ENCODE measurements at regions not wholly inside any gene's neighbourhood (a gene's known extent, or its start where the extent isn't known, plus 50 kb on each side); places are given as distances from the start of the nearest gene placed in this dataset.

DNA sequence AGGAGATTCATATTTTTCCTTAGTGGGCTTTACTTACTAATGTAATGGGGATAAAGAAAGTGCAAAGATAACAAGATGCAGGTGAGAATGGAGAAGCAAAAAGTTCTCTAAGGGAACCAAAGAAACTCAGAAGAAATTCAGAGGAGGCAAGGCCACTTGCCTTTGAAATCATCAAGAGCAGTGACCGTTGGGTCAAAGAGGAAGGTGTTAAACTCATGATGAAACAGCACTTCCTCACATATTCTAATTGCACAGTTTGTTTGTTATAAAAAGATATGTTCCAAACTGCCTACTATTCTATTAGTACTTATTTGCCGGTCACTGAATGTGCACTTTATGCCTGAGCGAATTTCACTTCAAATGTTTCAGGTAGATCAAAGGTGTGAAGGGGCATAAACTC lies 975.1 kb downstream of the BCL11A start:
- Histone ChIP-seq H3K4me1 (ENCODE audit: control insufficient read depth in 2 of 2, insufficient read depth in 2 of 2, low read length in 1 of 2) (no peaks in the 10 kb centered on the region), H3K4me3 (ENCODE audit: low read depth in 1 of 2, low read length in 2 of 2) (no peak overlapping the region), H3K36me3 (ENCODE audit: control insufficient read depth in 2 of 2, insufficient read depth in 2 of 2, low read length in 1 of 2) (no peaks in the 10 kb centered on the region), H3K27ac (ENCODE audit: low read depth in 2 of 2, low read length in 1 of 2) (no peak overlapping the region), H3K27me3 (ENCODE audit: control insufficient read depth in 1 of 2, insufficient read depth in 2 of 2, low read length in 2 of 2) (no peaks in the 10 kb centered on the region), H3K9me3 (ENCODE audit: control insufficient read depth in 2 of 2, insufficient read depth in 1 of 2, low read depth in 1 of 2, low read length in 1 of 2) (no peaks in the 10 kb centered on the region)
- WGBS, 2 donors, result 80 to 82% methylated on average over 3 of the region's 3 CpGs

DNA sequence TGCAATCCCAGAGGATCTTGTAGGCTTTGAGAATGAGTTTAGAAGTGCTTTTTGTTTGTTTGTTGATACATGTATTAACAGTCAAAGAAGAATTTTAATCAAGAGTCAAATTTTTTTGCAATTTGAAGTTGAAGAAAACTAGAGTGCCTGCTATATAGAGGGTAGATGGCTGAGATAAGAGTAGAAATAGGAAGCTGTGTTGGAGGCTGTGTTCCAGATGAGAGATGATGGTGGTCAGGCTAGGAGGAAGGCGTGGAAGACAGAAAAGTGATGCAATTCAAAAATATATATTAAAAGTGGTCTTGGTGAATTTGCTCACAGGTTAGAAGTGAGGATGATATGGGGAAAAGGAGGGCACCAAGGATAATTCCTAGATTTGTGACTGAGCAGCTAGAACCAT lies 978.3 kb downstream of the BCL11A start:
- 75 to 86% methylated on average over 1 of the region's 1 CpG for WGBS, 2 donors
- H3K27me3 ChIP-seq (ENCODE audit: control insufficient read depth in 1 of 2, insufficient read depth in 2 of 2, low read length in 2 of 2), result no peaks in the 10 kb centered on the region
- no peaks in the 10 kb centered on the region for H3K9me3 ChIP-seq (ENCODE audit: control insufficient read depth in 2 of 2, insufficient read depth in 1 of 2, low read depth in 1 of 2, low read length in 1 of 2)
- no peak overlapping the region for H3K27ac ChIP-seq (ENCODE audit: low read depth in 2 of 2, low read length in 1 of 2)
- H3K36me3 ChIP-seq (ENCODE audit: control insufficient read depth in 2 of 2, insufficient read depth in 2 of 2, low read length in 1 of 2), result no peaks in the 10 kb centered on the region
- H3K4me1 ChIP-seq (ENCODE audit: control insufficient read depth in 2 of 2, insufficient read depth in 2 of 2, low read length in 1 of 2), result no peaks in the 10 kb centered on the region
- H3K4me3 ChIP-seq (ENCODE audit: low read depth in 1 of 2, low read length in 2 of 2), result no peak overlapping the region

DNA sequence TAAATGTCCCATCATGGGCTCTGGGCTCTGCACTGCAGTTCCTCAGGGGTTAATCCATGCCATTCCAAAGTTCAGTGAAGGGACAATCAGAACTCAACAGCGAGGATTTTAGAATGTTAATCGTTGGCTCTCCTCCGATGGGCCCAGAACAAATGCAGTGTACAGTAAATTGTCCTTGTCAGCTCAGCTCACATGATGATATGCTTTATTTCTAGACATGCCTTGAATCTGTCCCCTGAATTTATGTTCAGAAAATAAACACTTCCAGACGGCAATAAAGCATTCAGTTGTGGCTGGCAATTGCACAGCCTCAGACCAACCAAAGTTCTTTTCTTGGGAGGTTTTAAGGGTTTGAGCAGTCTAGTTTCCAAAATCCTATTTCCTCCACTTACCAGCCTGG lies 981.2 kb downstream of the BCL11A start:
- Histone ChIP-seq H3K4me1 (ENCODE audit: control insufficient read depth in 2 of 2, insufficient read depth in 2 of 2, low read length in 1 of 2) (no peaks in the 10 kb centered on the region), H3K9me3 (ENCODE audit: control insufficient read depth in 2 of 2, insufficient read depth in 1 of 2, low read depth in 1 of 2, low read length in 1 of 2) (peaks cover 0 to 1% of the 10 kb centered on the region in 2 donors), H3K4me3 (ENCODE audit: low read depth in 1 of 2, low read length in 2 of 2) (no peak overlapping the region), H3K36me3 (ENCODE audit: control insufficient read depth in 2 of 2, insufficient read depth in 2 of 2, low read length in 1 of 2) (no peaks in the 10 kb centered on the region), H3K27me3 (ENCODE audit: control insufficient read depth in 1 of 2, insufficient read depth in 2 of 2, low read length in 2 of 2) (no peaks in the 10 kb centered on the region), H3K27ac (ENCODE audit: low read depth in 2 of 2, low read length in 1 of 2) (no peak overlapping the region)
- WGBS, 2 donors, result 64 to 73% methylated on average over 4 of the region's 4 CpGs

DNA sequence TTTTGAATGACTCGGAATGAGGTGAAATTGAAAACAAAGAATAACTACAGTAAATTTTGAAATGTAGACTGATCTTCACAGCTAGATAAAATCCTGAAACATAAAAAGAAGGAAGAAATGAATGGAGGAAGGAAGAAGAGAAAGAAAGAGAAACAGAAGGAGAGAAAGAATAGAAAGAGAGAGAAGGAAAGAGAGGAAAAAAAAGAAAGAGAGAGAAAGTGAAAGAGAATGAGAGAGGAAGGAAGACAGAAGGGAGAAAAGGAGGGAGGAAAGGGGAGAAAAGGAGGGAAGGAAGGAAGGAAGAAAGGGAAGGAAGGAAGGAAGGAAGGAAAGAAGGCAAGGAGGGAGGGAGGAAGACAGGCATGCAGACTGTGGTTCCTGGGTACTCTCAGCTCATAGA lies 982.6 kb downstream of the BCL11A start:
- Histone ChIP-seq H3K27ac (ENCODE audit: low read depth in 2 of 2, low read length in 1 of 2) (no peak overlapping the region), H3K4me1 (ENCODE audit: control insufficient read depth in 2 of 2, insufficient read depth in 2 of 2, low read length in 1 of 2) (no peaks in the 10 kb centered on the region), H3K4me3 (ENCODE audit: low read depth in 1 of 2, low read length in 2 of 2) (no peak overlapping the region), H3K27me3 (ENCODE audit: control insufficient read depth in 1 of 2, insufficient read depth in 2 of 2, low read length in 2 of 2) (no peaks in the 10 kb centered on the region), H3K9me3 (ENCODE audit: control insufficient read depth in 2 of 2, insufficient read depth in 1 of 2, low read depth in 1 of 2, low read length in 1 of 2) (peaks cover 0 to 2% of the 10 kb centered on the region in 2 donors), H3K36me3 (ENCODE audit: control insufficient read depth in 2 of 2, insufficient read depth in 2 of 2, low read length in 1 of 2) (no peaks in the 10 kb centered on the region)
- 96 to 97% methylated on average over 1 of the region's 1 CpG for WGBS, 2 donors

DNA sequence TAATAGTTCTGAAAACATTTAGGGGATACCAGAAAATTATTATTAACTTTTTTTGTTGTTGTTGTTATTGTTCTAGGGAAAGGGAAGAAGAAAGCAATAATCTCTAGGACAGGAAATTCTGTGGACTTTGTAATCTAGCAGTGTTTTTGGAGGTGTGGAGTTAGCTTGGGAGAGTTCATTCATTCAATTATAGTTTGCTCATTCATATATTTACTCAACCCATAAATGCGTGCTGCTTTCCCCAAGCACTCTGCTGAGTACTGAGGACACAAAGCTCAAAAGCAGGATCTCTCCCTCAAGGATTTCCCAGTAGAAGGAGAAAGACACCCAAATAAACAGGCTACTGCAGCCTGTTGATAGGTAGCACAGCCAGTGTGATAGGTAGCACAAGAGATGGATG lies 984.3 kb downstream of the BCL11A start:
- H3K9me3 ChIP-seq (ENCODE audit: control insufficient read depth in 2 of 2, insufficient read depth in 1 of 2, low read depth in 1 of 2, low read length in 1 of 2), result peaks cover 0 to 2% of the 10 kb centered on the region in 2 donors
- H3K4me3 ChIP-seq (ENCODE audit: low read depth in 1 of 2, low read length in 2 of 2), result no peak overlapping the region
- no peaks in the 10 kb centered on the region for H3K36me3 ChIP-seq (ENCODE audit: control insufficient read depth in 2 of 2, insufficient read depth in 2 of 2, low read length in 1 of 2)
- no peaks in the 10 kb centered on the region for H3K4me1 ChIP-seq (ENCODE audit: control insufficient read depth in 2 of 2, insufficient read depth in 2 of 2, low read length in 1 of 2)
- no peaks in the 10 kb centered on the region for H3K27me3 ChIP-seq (ENCODE audit: control insufficient read depth in 1 of 2, insufficient read depth in 2 of 2, low read length in 2 of 2)
- no peak overlapping the region for H3K27ac ChIP-seq (ENCODE audit: low read depth in 2 of 2, low read length in 1 of 2)
- WGBS, 2 donors, result 31 to 95% methylated on average over 1 of the region's 1 CpG

DNA sequence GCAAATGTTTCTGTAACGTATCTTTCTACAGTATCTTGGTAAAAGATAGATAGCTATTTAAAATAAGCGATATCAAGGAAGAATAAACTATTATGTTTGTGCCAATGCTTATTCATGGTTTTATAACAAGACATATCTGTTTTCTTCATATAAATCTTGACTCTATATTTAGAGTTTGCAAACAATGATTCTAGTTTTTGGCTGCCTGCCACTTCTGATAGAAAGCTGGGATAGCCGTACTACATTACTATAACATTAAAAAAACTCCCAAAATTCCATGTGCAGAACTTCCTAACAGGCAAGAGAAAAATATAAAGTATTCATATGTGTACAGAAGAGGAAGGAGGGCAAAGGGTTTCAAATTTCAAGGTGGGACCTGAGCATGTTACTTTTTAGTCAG lies 985.0 kb downstream of the BCL11A start:
- H3K4me1 ChIP-seq (ENCODE audit: control insufficient read depth in 2 of 2, insufficient read depth in 2 of 2, low read length in 1 of 2), result no peaks in the 10 kb centered on the region
- no peak overlapping the region for H3K4me3 ChIP-seq (ENCODE audit: low read depth in 1 of 2, low read length in 2 of 2)
- no peaks in the 10 kb centered on the region for H3K27me3 ChIP-seq (ENCODE audit: control insufficient read depth in 1 of 2, insufficient read depth in 2 of 2, low read length in 2 of 2)
- no peaks in the 10 kb centered on the region for H3K36me3 ChIP-seq (ENCODE audit: control insufficient read depth in 2 of 2, insufficient read depth in 2 of 2, low read length in 1 of 2)
- H3K27ac ChIP-seq (ENCODE audit: low read depth in 2 of 2, low read length in 1 of 2), result no peak overlapping the region
- 48 to 60% methylated on average over 3 of the region's 3 CpGs for WGBS, 2 donors
- peaks cover 0 to 2% of the 10 kb centered on the region in 2 donors for H3K9me3 ChIP-seq (ENCODE audit: control insufficient read depth in 2 of 2, insufficient read depth in 1 of 2, low read depth in 1 of 2, low read length in 1 of 2)

DNA sequence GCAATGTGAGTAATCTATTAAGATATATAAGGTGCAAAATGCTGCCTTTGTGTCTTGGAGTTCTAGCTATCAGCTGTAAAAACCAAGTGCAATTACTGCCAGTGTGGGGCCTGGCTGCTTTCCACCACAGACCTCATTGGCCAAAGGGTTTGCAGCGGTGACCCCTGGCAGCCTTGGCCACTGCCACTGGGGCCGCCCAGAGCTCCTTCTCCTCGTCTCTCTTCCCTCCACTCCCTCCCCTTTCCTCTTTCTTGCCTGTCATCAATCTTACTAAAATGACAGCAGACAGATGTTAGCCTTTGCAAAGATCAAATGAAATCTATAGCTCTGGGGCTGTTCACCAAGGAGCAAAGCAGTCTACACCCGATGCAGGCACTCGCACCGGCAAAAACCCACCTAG lies 986.3 kb downstream of the BCL11A start:
- no peaks in the 10 kb centered on the region for H3K36me3 ChIP-seq (ENCODE audit: control insufficient read depth in 2 of 2, insufficient read depth in 2 of 2, low read length in 1 of 2)
- no peak overlapping the region for H3K4me3 ChIP-seq (ENCODE audit: low read depth in 1 of 2, low read length in 2 of 2)
- WGBS, 2 donors, result 51 to 62% methylated on average over 6 of the region's 6 CpGs
- no peaks in the 10 kb centered on the region for H3K4me1 ChIP-seq (ENCODE audit: control insufficient read depth in 2 of 2, insufficient read depth in 2 of 2, low read length in 1 of 2)
- H3K9me3 ChIP-seq (ENCODE audit: control insufficient read depth in 2 of 2, insufficient read depth in 1 of 2, low read depth in 1 of 2, low read length in 1 of 2), result peaks cover 0 to 2% of the 10 kb centered on the region in 2 donors
- H3K27me3 ChIP-seq (ENCODE audit: control insufficient read depth in 1 of 2, insufficient read depth in 2 of 2, low read length in 2 of 2), result no peaks in the 10 kb centered on the region
- H3K27ac ChIP-seq (ENCODE audit: low read depth in 2 of 2, low read length in 1 of 2), result no peak overlapping the region

DNA sequence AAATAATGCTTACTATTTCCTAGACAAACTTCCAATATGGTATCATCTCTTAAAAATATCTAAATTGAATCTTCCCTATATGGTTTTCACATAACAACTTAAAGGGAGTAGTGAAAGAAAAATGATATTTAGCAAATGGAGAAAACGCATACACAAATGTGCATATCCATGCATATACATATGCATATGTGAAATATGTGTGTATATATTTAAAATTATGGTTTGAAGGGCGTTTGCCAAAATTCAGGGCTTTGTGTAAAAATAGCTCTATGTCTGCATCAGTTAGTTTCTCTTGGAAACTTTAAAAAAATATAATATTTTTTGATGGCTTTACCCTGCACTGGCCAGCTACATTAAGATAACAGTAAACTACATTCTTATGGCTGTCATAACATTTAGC lies 986.7 kb downstream of the BCL11A start:
- Histone ChIP-seq H3K4me3 (ENCODE audit: low read depth in 1 of 2, low read length in 2 of 2) (no peak overlapping the region), H3K36me3 (ENCODE audit: control insufficient read depth in 2 of 2, insufficient read depth in 2 of 2, low read length in 1 of 2) (no peaks in the 10 kb centered on the region), H3K9me3 (ENCODE audit: control insufficient read depth in 2 of 2, insufficient read depth in 1 of 2, low read depth in 1 of 2, low read length in 1 of 2) (peaks cover 0 to 2% of the 10 kb centered on the region in 2 donors), H3K27me3 (ENCODE audit: control insufficient read depth in 1 of 2, insufficient read depth in 2 of 2, low read length in 2 of 2) (no peaks in the 10 kb centered on the region), H3K27ac (ENCODE audit: low read depth in 2 of 2, low read length in 1 of 2) (no peak overlapping the region), H3K4me1 (ENCODE audit: control insufficient read depth in 2 of 2, insufficient read depth in 2 of 2, low read length in 1 of 2) (no peaks in the 10 kb centered on the region)
- WGBS, 2 donors, result 63 to 68% methylated on average over 2 of the region's 2 CpGs

DNA sequence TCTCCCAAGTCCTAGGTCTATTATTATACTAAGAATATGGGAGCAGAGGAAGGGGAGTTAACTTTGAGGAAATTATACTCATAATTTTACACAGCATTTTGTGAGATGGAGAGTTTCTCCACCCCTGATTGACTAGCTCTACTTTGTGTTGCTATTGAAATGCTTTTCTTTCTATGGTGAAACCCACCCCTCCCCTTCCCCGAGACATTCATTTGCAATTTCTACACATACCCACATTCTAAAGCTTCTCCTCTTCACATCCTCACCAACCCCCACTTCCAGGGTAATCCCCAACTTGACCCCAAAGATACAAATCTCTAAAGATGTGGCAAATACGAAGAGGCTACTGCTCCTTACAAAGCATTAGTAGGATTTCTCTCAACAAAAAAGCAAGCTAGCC lies 992.2 kb downstream of the BCL11A start:
- Histone ChIP-seq H3K27me3 (ENCODE audit: control insufficient read depth in 1 of 2, insufficient read depth in 2 of 2, low read length in 2 of 2) (no peaks in the 10 kb centered on the region), H3K4me3 (ENCODE audit: low read depth in 1 of 2, low read length in 2 of 2) (no peak overlapping the region), H3K36me3 (ENCODE audit: control insufficient read depth in 2 of 2, insufficient read depth in 2 of 2, low read length in 1 of 2) (no peaks in the 10 kb centered on the region), H3K9me3 (ENCODE audit: control insufficient read depth in 2 of 2, insufficient read depth in 1 of 2, low read depth in 1 of 2, low read length in 1 of 2) (no peaks in the 10 kb centered on the region), H3K27ac (ENCODE audit: low read depth in 2 of 2, low read length in 1 of 2) (no peak overlapping the region), H3K4me1 (ENCODE audit: control insufficient read depth in 2 of 2, insufficient read depth in 2 of 2, low read length in 1 of 2) (no peaks in the 10 kb centered on the region)
- 72 to 73% methylated on average over 2 of the region's 2 CpGs for WGBS, 2 donors

DNA sequence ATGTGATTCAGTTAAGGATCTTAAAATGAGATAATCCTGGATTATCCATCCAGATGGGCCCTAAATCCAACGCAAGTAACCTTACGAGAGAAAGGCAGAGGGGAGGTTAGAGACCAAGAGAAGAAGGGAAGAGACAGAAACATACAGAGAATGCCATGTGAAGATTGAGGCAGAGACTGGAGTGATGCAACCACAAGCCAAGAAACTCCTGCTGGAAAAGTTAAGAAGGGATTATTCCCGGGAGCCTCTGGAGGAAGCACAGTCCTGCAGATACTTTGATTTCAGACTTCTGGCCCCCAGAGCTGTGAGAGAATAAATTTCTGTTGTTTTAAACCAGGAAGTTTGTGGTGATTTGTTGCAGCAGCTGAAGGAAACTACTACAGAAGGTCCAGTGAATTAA lies 992.7 kb downstream of the BCL11A start:
- Histone ChIP-seq H3K4me1 (ENCODE audit: control insufficient read depth in 2 of 2, insufficient read depth in 2 of 2, low read length in 1 of 2) (no peaks in the 10 kb centered on the region), H3K9me3 (ENCODE audit: control insufficient read depth in 2 of 2, insufficient read depth in 1 of 2, low read depth in 1 of 2, low read length in 1 of 2) (no peaks in the 10 kb centered on the region), H3K27ac (ENCODE audit: low read depth in 2 of 2, low read length in 1 of 2) (no peak overlapping the region), H3K27me3 (ENCODE audit: control insufficient read depth in 1 of 2, insufficient read depth in 2 of 2, low read length in 2 of 2) (no peaks in the 10 kb centered on the region), H3K36me3 (ENCODE audit: control insufficient read depth in 2 of 2, insufficient read depth in 2 of 2, low read length in 1 of 2) (no peaks in the 10 kb centered on the region), H3K4me3 (ENCODE audit: low read depth in 1 of 2, low read length in 2 of 2) (no peak overlapping the region)
- WGBS, 2 donors, result 70 to 71% methylated on average over 3 of the region's 3 CpGs
